PC-9 (cell line): ENCODE measurements at regions not wholly inside any gene's neighbourhood (a gene's known extent, or its start where the extent isn't known, plus 50 kb on each side); places are given as distances from the start of the nearest gene placed in this dataset.

Experiments
- BruUV-seq: library from RNA; stranded (reverse); fragments of 400-500 nt; replicated peaks from 2 replicates; lab custom pipeline; 2021; lab: Mats Ljungman, UMichigan
- CTCF ChIA-PET: fragments of 300-600 bp; sonication (Branson Sonifier 250); formaldehyde crosslinking; loops from one replicate; lab custom pipeline; 2022; ENCODE audit warnings: antibody characterized with exemption; lab: Charles Lee
- POLR2A ChIA-PET: fragments of 300-600 bp; sonication (Branson Sonifier 250); formaldehyde crosslinking; loops from one replicate; lab custom pipeline; 2022; ENCODE audit warnings: antibody characterized with exemption; ENCODE audit not compliant: unreplicated experiment; lab: Charles Lee
- DNase-seq, 2 experiments: peaks; one replicate each; pipeline versions ENCODE4 v3.0.0 to v3.0.0-alpha.2; 2015 to 2022; ENCODE audit warnings: mixed read lengths in 1 of 2
- H2AFZ ChIP-seq: fragments of 200-600 bp; sonication (generic); 2 replicates; pipeline ENCODE4 v1.8.1; 2017; ENCODE audit warnings: antibody characterized with exemption
- H3F3A ChIP-seq: fragments of 200-600 bp; sonication (generic); 2 replicates; pipeline ENCODE4 v1.8.1; 2017; ENCODE audit warnings: antibody characterized with exemption, mild to moderate bottlenecking, low read depth; ENCODE audit not compliant: insufficient read depth
- H3K27ac ChIP-seq: fragments of 200-600 bp; sonication (generic); 2 replicates; pipeline ENCODE4 v1.6.1; 2016; ENCODE audit warnings: mixed run types
- H3K27me3 ChIP-seq: fragments of 200-600 bp; sonication (generic); 2 replicates; pipeline ENCODE4 v1.6.1; 2016; ENCODE audit warnings: low read depth, mixed run types; ENCODE audit not compliant: insufficient read depth
- H3K36me3 ChIP-seq: fragments of 200-600 bp; sonication (generic); 2 replicates; pipeline ENCODE4 v1.6.1; 2016; ENCODE audit warnings: low read depth, mixed run types
- H3K4me1 ChIP-seq: fragments of 200-600 bp; sonication (generic); replicated peaks from 2 replicates; pipeline ENCODE4 v1.6.1; 2016; ENCODE audit warnings: mixed run types; ENCODE audit not compliant: insufficient read depth
- H3K4me2 ChIP-seq: fragments of 200-600 bp; sonication (generic); 2 replicates; pipeline ENCODE4 v1.6.1; 2017; ENCODE audit warnings: mixed run types
- H3K4me3 ChIP-seq: fragments of 200-600 bp; sonication (generic); 2 replicates; pipeline ENCODE4 v1.6.1; 2016; ENCODE audit warnings: mixed run types
- H3K79me2 ChIP-seq: fragments of 200-600 bp; sonication (generic); 2 replicates; pipeline ENCODE4 v1.6.1; 2017; ENCODE audit warnings: low read depth, mixed run types
- H3K9me2 ChIP-seq: fragments of 200-600 bp; sonication (generic); 2 replicates; pipeline ENCODE4 v1.8.1; 2017; ENCODE audit warnings: mild to moderate bottlenecking; ENCODE audit not compliant: insufficient read depth
- H3K9me3 ChIP-seq: fragments of 200-600 bp; sonication (generic); 2 replicates; pipeline ENCODE4 v1.8.1; 2016; ENCODE audit warnings: low read depth; ENCODE audit not compliant: insufficient read depth
- H4K20me1 ChIP-seq: fragments of 200-600 bp; sonication (generic); 2 replicates; pipeline ENCODE4 v1.8.1; 2017; ENCODE audit not compliant: insufficient read depth
- EZH2 ChIP-seq: fragments of 200-600 bp; sonication (generic); IDR thresholded peaks from 2 replicates; pipeline ENCODE4 v1.8.0; 2017; ENCODE audit warnings: antibody characterized with exemption, low read depth
- intact Hi-C: fragments of 100-400 bp; cut with micrococcal nuclease; formaldehyde crosslinking; loops from one replicate; pipeline ENCODE4 v1.10.0; 2022; ENCODE audit not compliant: unreplicated experiment
- TF ChIP-seq, protein P1 (sequence below): fragments of 200-600 bp; sonication (generic); conservative IDR thresholded peaks from 2 replicates; pipeline ENCODE4 v1.6.1; 2017; ENCODE audit warnings: mixed run types, antibody characterized with exemption, mild to moderate bottlenecking, moderate library complexity

DNA sequence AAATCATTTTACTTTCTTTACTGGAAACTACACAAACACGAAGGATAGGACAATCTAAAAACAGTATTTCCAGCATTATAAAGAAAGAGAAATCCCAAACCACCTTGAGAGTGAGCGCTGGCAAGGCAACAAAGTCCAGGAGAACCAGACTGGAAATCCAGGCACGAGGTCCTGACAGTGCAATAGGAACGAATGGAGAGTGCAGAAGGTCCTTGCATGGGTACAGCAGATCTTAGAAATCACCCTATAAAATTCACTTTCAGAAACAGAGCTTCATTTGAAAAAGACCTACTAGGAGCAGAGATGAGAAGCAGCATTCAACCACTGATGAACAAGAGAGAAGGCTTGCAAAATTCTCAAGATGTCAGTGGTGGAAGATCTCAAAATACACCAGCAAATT, 133.7 kb upstream of the ST8SIA4 start:
- CTCF ChIA-PET, result no interaction called here

DNA sequence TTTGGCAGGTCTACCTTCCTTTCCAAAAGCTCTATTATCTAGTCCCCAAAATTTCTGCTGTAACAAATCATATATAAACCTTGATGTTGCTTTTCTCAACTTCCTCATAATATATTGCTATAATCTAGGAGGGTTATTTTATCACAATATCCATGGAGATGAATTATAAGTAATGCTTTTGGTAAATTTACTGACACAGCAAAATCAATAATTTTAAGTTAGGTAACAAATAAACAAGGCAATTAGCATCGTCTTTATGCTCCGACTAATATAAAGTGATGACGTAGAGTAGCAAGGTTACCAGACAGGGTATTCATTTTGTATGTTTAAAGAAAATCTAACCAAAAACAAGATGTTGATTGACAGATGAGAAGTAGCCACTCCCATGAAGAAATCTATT, 132.3 kb upstream of the ST8SIA4 start:
- Histone ChIP-seq H3K79me2 (no peaks in the 10 kb centered on the region), H2AFZ (no peak overlapping the region), H3K27ac (no peak overlapping the region), H3K36me3 (no peaks in the 10 kb centered on the region), H3K9me2 (no peaks in the 10 kb centered on the region), H3F3A (no peaks in the 10 kb centered on the region), H3K4me3 (no peak overlapping the region), H3K4me1 (no peaks in the 10 kb centered on the region), H3K27me3 (no peaks in the 10 kb centered on the region), H4K20me1 (no peaks in the 10 kb centered on the region), H3K4me2 (no peak overlapping the region), H3K9me3 (no peaks in the 10 kb centered on the region)
- intact Hi-C loops, result no loop called here
- ChIA-PET CTCF (no interaction called here), POLR2A (no interaction called here)
- BruUV-seq, result no TSS peak
- no peak for DNase-seq
- no peak for TF ChIP-seq EZH2
- TF ChIP-seq, protein P1, sequence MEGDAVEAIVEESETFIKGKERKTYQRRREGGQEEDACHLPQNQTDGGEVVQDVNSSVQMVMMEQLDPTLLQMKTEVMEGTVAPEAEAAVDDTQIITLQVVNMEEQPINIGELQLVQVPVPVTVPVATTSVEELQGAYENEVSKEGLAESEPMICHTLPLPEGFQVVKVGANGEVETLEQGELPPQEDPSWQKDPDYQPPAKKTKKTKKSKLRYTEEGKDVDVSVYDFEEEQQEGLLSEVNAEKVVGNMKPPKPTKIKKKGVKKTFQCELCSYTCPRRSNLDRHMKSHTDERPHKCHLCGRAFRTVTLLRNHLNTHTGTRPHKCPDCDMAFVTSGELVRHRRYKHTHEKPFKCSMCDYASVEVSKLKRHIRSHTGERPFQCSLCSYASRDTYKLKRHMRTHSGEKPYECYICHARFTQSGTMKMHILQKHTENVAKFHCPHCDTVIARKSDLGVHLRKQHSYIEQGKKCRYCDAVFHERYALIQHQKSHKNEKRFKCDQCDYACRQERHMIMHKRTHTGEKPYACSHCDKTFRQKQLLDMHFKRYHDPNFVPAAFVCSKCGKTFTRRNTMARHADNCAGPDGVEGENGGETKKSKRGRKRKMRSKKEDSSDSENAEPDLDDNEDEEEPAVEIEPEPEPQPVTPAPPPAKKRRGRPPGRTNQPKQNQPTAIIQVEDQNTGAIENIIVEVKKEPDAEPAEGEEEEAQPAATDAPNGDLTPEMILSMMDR, result no peak

More for the DNA sequence above, 133.7 kb upstream of the ST8SIA4 start:
- Histone ChIP-seq H3K9me3 (no peaks in the 10 kb centered on the region), H3K36me3 (no peaks in the 10 kb centered on the region), H3F3A (no peaks in the 10 kb centered on the region), H3K4me2 (no peak overlapping the region), H3K9me2 (no peaks in the 10 kb centered on the region), H4K20me1 (no peaks in the 10 kb centered on the region), H3K27ac (no peak overlapping the region), H2AFZ (no peak overlapping the region), H3K4me3 (no peak overlapping the region), H3K4me1 (no peaks in the 10 kb centered on the region), H3K27me3 (no peaks in the 10 kb centered on the region), H3K79me2 (no peaks in the 10 kb centered on the region)
- POLR2A ChIA-PET, result no interaction called here
- intact Hi-C loops, result no loop called here
- DNase-seq, result no peak
- TF ChIP-seq, protein P1, result no peak
- no peak for TF ChIP-seq EZH2
- no TSS peak for BruUV-seq

DNA sequence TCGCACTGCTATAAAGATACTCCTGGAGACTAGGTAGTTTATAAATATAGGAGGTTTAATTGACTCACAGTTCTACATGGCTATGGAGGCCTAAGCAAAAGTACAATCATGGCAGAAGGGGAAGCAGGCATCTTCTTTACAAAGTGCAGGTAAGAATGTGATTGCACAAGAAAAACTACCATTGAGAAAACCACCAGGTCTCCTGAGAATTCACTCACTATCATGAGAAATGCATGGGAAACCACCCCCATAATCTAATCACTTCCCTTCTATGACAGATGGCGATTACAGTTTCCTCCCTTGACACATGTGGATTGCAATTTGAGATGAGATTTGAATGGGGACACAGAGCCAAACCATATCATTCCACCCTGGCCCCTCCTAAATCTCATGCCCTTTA, 121.2 kb upstream of the ST8SIA4 start:
- H3K4me3 ChIP-seq, result no peak overlapping the region

More for the DNA sequence above, 121.2 kb upstream of the ST8SIA4 start:
- no peak for DNase-seq
- POLR2A ChIA-PET, result no interaction called here
- H2AFZ ChIP-seq, result no peak overlapping the region
- no peaks in the 10 kb centered on the region for H3K36me3 ChIP-seq
- H3K9me3 ChIP-seq, result no peaks in the 10 kb centered on the region
- H3K27ac ChIP-seq, result no peak overlapping the region
- no peaks in the 10 kb centered on the region for H3K79me2 ChIP-seq
- intact Hi-C loops, result no loop called here
- H3K4me1 ChIP-seq, result no peaks in the 10 kb centered on the region
- H3K4me2 ChIP-seq, result no peak overlapping the region
- CTCF ChIA-PET, result no interaction called here
- H3K9me2 ChIP-seq, result no peaks in the 10 kb centered on the region
- no peaks in the 10 kb centered on the region for H4K20me1 ChIP-seq
- TF ChIP-seq, protein P1, result no peak
- no peak for TF ChIP-seq EZH2
- no peaks in the 10 kb centered on the region for H3K27me3 ChIP-seq
- no TSS peak for BruUV-seq
- H3F3A ChIP-seq, result no peaks in the 10 kb centered on the region
